GM12875 (cell line): ENCODE measurements at regions not wholly inside any gene's neighbourhood (a gene's known extent, or its start where the extent isn't known, plus 50 kb on each side); places are given as distances from the start of the nearest gene placed in this dataset.
A peak's percentile ranks its signal among the peaks of the same experiment; 100 is the strongest.

ENCODE experiments used
- H3K4me3 ChIP-seq: one replicate; pipeline ENCODE4 v1.5.1; 2011; ENCODE audit warnings: low read depth, low read length, control low read depth
- TF ChIP-seq, protein P1 (sequence below): IDR thresholded peaks from 2 replicates; pipeline ENCODE4 v1.5.1; 2011; ENCODE audit warnings: low read depth, mild to moderate bottlenecking, control low read depth, inconsistent platforms, low read length, moderate library complexity, borderline replicate concordance; ENCODE audit not compliant: insufficient read depth

DNA sequence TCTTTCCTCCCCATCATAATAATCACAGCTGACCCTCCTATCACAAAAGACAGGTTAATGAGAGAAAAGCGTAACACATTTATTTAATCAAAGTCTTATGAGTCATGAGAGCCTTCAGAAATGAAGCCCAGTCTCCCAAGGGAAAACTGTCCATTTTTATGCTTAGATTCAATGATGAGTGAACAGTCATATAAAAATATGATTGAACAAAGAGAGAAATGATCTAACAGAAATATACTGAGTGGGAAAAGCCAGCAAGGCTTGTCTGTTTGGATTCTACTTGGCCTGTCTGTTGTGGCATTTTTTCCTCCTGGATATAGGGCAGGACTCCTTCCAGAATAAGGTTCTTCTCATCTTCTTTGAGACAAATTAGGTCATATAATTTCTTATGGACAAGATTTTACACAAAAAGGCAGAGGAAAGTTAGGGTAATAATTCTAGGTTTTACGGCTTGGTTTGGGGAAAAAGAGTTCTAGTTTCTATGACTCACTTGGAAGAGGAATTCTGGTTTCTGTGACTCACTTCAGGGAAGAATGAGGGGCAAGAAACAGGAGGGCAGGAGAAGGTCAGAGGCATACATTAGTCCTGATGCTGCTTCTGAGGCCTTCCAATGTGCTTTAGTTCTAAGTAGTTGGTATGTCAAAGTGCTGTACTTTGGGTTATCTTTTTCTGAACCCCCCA, 534.2 kb downstream of the ZIC1 start:
- H3K4me3 ChIP-seq, result no peak overlapping the region
- TF ChIP-seq, protein P1, sequence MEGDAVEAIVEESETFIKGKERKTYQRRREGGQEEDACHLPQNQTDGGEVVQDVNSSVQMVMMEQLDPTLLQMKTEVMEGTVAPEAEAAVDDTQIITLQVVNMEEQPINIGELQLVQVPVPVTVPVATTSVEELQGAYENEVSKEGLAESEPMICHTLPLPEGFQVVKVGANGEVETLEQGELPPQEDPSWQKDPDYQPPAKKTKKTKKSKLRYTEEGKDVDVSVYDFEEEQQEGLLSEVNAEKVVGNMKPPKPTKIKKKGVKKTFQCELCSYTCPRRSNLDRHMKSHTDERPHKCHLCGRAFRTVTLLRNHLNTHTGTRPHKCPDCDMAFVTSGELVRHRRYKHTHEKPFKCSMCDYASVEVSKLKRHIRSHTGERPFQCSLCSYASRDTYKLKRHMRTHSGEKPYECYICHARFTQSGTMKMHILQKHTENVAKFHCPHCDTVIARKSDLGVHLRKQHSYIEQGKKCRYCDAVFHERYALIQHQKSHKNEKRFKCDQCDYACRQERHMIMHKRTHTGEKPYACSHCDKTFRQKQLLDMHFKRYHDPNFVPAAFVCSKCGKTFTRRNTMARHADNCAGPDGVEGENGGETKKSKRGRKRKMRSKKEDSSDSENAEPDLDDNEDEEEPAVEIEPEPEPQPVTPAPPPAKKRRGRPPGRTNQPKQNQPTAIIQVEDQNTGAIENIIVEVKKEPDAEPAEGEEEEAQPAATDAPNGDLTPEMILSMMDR, result no peak

DNA sequence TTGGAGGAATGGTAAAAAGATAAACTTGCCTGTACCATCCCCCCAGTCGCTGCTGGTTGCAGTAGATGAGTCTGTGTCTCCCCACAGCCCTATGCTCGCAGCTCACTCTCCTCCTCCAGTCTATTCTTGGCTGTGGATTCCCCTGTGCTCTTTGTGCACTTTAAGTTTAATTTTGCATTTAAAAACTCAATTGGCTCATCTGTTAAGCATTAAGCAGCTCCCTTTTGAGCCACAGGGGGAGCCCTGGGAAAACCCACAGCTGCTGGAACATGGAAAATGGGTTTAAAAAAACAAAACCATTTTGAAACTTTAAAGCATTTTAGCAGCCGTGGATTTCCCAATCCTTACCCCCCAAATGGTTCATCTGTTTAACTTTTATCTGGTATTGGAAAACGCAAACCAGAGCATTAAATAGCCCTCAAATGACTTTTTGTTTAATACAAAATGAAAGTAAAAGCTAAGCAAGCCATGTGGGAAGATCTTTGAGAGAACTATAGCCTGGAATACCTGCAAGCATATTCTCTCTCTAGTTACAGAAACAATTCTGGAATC, 536.9 kb downstream of the ZIC1 start:
- no peak overlapping the region for H3K4me3 ChIP-seq
- TF ChIP-seq, protein P1, result peak; percentile 37; the same call in 1 of the 2 replicates

DNA sequence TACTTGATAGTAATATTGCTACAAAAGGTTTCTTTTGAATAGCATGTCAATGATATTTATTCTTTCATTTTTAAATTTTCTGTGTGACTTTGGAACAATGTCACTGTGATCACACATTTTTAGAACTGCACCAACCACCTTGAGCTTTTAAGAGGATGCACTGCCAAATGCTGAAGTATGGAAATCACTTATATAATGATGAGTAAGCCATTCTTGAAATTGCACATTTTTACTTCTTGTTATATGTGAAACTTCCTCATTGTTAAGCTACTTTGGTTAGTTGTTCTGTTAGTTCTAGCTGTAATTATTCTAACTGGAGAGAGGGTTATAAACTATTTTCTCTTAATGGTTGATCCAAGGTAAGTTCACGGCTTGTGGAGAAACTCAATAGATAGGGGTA, 547.5 kb downstream of the ZIC1 start:
- TF ChIP-seq, protein P1, result no peak
- no peak overlapping the region for H3K4me3 ChIP-seq

DNA sequence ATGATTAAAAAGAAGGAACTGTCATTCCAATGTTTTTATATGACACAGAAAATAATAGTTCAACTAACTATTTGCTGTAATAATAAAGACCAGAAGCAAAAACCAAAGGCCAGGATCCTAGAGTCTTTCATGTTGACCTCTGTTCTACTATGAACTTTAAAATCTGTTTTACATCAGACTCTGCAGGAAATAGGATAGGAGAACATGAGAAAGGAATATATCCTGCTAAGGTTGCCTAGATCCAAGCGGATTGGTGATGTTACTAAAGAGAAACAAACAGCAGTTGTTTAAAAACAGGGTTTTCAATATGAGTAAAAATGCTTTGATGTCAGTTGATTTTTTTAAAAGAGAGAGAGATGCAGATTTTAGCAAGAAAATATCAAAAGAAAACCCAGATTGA, 549.6 kb downstream of the ZIC1 start:
- no peak overlapping the region for H3K4me3 ChIP-seq
- TF ChIP-seq, protein P1, result no peak

DNA sequence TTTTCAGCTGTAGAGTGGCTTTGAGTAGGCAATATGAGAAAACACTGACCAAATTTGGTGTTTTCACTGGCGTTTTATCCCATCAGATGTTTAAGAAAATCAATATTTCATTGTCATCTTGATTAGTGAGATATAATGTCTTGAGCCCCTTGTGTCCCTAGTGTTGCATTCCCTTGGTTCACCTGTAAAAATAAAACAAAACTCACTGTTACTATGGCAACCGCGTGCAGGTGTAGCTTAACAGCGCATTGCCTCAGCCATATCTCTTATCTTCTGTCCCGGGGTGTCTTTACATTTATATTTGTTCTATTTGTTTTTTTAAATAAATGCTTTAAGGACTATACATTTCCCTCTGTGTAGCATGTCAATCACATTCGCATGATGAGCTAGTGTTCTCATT, 551.6 kb downstream of the ZIC1 start:
- TF ChIP-seq, protein P1, result no peak
- no peak overlapping the region for H3K4me3 ChIP-seq

DNA sequence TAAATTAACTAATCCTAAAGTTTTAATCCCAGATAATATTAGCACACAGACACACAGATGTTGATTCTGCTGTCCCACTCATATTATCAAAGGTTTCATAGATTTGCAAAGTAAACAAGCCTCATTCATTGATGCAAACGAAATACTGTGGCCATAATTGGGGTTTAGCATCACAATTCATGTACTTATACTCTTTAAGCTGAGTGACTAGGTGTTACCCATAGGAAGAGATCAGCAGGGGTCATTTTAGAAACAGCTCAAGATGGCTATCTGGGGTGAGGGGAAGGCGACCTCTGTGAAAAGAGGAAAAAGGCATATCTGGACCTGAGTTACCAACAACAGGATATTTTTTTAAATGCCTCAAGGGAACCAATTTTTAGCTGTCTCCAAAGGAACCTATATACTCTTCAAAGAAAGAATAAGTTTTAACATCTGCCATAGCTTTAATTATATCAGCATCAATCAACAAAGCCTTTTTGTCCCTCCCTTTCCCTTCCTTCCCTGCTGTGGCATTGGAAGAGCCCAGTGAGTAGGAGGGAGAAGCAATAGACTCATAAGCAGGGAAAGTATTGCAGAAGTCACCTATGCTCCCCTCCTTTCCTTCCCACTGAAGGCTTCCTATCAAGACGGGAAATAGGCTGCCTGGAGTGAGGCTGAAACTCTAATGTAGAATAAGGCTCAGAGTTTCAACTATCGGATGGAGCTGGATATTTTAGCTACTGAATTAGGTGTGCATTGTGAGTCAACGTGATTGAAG, 553.4 kb downstream of the ZIC1 start:
- TF ChIP-seq, protein P1, result no peak

More for the DNA sequence above, 553.4 kb downstream of the ZIC1 start:
- no peak overlapping the region for H3K4me3 ChIP-seq
